Osteoblast (primary cell): ENCODE measurements at regions not wholly inside any gene's neighbourhood (a gene's known extent, or its start where the extent isn't known, plus 50 kb on each side); places are given as distances from the start of the nearest gene placed in this dataset.

Experiments used
- DNase-seq: peaks from one replicate; pipeline ENCODE4 v3.0.0; 2011; ENCODE audit warnings: low spot score, mixed read lengths; ENCODE audit not compliant: insufficient read length; ENCODE audit errors: missing footprints
- H2AFZ ChIP-seq: 2 replicates; pipeline ENCODE4 v1.6.0; 2011; ENCODE audit warnings: mild to moderate bottlenecking, low read length
- H3K27ac ChIP-seq: 2 replicates; pipeline ENCODE4 v1.5.1; 2011; ENCODE audit warnings: mild to moderate bottlenecking, low read depth, low read length, moderate library complexity
- H3K27me3 ChIP-seq: 2 replicates; pipeline ENCODE4 v1.6.0; 2012; ENCODE audit warnings: mild to moderate bottlenecking, control low read depth, inconsistent platforms, low read length, moderate library complexity; ENCODE audit not compliant: insufficient read depth
- H3K36me3 ChIP-seq: 2 replicates; pipeline ENCODE4 v1.5.1; 2011; ENCODE audit warnings: mild to moderate bottlenecking, low read length, control low read depth, moderate library complexity; ENCODE audit not compliant: insufficient read depth
- H3K4me1 ChIP-seq: 2 replicates; pipeline ENCODE4 v1.5.1; 2011; ENCODE audit warnings: mild to moderate bottlenecking, low read length, control low read depth, moderate library complexity; ENCODE audit not compliant: insufficient read depth
- H3K4me2 ChIP-seq: 2 replicates; pipeline ENCODE4 v1.6.0; 2011; ENCODE audit warnings: mild to moderate bottlenecking, low read length; ENCODE audit not compliant: insufficient read depth
- H3K4me3 ChIP-seq: fragments of 200-600 bp; sonication (generic); 3 replicates; pipeline ENCODE4 v1.5.1; 2012; ENCODE audit warnings: mild to moderate bottlenecking, low read length, inconsistent platforms; ENCODE audit not compliant: insufficient read depth
- H3K79me2 ChIP-seq: 2 replicates; pipeline ENCODE4 v1.6.0; 2012; ENCODE audit warnings: mild to moderate bottlenecking, low read length, control low read depth, inconsistent platforms; ENCODE audit not compliant: insufficient read depth
- H3K9me3 ChIP-seq: 2 replicates; pipeline ENCODE4 v1.5.1; 2011; ENCODE audit warnings: low read depth, low read length, control low read depth
- H4K20me1 ChIP-seq: 2 replicates; pipeline ENCODE4 v1.6.0; 2012; ENCODE audit warnings: mild to moderate bottlenecking, low read length, control low read depth; ENCODE audit not compliant: insufficient read depth
- TF ChIP-seq, protein P1 (sequence below): IDR thresholded peaks from 2 replicates; pipeline ENCODE4 v1.5.1; 2011; ENCODE audit warnings: mild to moderate bottlenecking, low read depth, low read length, moderate library complexity; ENCODE audit errors: extremely low read depth

- Histone ChIP-seq H3K9me3 (no peaks in the 10 kb centered on the region), H3K4me1 (no peaks in the 10 kb centered on the region), H2AFZ (no peak overlapping the region), H3K27ac (no peak overlapping the region), H3K36me3 (no peaks in the 10 kb centered on the region), H3K4me3 (no peak overlapping the region), H3K4me2 (no peak overlapping the region), H3K27me3 (no peaks in the 10 kb centered on the region), H4K20me1 (no peaks in the 10 kb centered on the region), H3K79me2 (no peaks in the 10 kb centered on the region)
- no peak for DNase-seq
- TF ChIP-seq, protein P1, sequence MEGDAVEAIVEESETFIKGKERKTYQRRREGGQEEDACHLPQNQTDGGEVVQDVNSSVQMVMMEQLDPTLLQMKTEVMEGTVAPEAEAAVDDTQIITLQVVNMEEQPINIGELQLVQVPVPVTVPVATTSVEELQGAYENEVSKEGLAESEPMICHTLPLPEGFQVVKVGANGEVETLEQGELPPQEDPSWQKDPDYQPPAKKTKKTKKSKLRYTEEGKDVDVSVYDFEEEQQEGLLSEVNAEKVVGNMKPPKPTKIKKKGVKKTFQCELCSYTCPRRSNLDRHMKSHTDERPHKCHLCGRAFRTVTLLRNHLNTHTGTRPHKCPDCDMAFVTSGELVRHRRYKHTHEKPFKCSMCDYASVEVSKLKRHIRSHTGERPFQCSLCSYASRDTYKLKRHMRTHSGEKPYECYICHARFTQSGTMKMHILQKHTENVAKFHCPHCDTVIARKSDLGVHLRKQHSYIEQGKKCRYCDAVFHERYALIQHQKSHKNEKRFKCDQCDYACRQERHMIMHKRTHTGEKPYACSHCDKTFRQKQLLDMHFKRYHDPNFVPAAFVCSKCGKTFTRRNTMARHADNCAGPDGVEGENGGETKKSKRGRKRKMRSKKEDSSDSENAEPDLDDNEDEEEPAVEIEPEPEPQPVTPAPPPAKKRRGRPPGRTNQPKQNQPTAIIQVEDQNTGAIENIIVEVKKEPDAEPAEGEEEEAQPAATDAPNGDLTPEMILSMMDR, result no peak
Observed at GRCh38 chr7:21365866-21366624, 61.8 kb upstream of the SP4 start.

DNA sequence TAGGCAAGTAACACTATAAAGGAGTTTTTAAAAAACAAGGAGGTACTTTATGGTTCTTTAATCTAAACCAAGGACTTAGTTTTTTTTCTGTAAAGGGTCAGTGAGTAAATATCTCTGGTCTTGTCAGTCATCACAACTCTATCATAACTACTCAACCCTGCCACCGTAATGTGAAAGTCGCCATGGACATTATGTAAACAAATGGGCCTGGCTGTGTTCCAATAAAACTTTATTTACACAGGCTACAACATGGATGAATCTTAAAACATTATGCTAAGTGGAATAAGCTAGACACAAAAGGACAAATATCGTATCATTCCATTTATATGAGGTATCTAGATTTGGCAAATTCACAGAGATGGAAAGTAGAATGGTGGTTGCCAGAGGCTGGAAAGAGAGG lies 60.8 kb upstream of the SP4 start:
- no peak overlapping the region for H3K4me3 ChIP-seq
- H3K36me3 ChIP-seq, result no peaks in the 10 kb centered on the region

GRCh38 chr7:21367537-21367936 lies 60.3 kb upstream of the SP4 start:
- no peaks in the 10 kb centered on the region for H3K79me2 ChIP-seq
- no peaks in the 10 kb centered on the region for H4K20me1 ChIP-seq
- H3K27me3 ChIP-seq, result no peaks in the 10 kb centered on the region
- no peaks in the 10 kb centered on the region for H3K36me3 ChIP-seq
- TF ChIP-seq, protein P1, result no peak
- DNase-seq, result no peak
- no peak overlapping the region for H3K4me2 ChIP-seq
- H3K9me3 ChIP-seq, result no peaks in the 10 kb centered on the region
- no peak overlapping the region for H3K4me3 ChIP-seq
- no peaks in the 10 kb centered on the region for H3K4me1 ChIP-seq
- no peak overlapping the region for H2AFZ ChIP-seq
- no peak overlapping the region for H3K27ac ChIP-seq

More for the DNA sequence above, 60.8 kb upstream of the SP4 start:
- H3K79me2 ChIP-seq, result no peaks in the 10 kb centered on the region
- no peak overlapping the region for H2AFZ ChIP-seq
- H3K4me2 ChIP-seq, result no peak overlapping the region
- no peak overlapping the region for H3K27ac ChIP-seq
- no peak for DNase-seq
- no peaks in the 10 kb centered on the region for H4K20me1 ChIP-seq
- H3K4me1 ChIP-seq, result no peaks in the 10 kb centered on the region
- no peaks in the 10 kb centered on the region for H3K27me3 ChIP-seq
- TF ChIP-seq, protein P1, result no peak
- H3K9me3 ChIP-seq, result no peaks in the 10 kb centered on the region

- Histone ChIP-seq H3K4me2 (no peak overlapping the region), H4K20me1 (no peaks in the 10 kb centered on the region), H3K9me3 (no peaks in the 10 kb centered on the region), H3K79me2 (no peaks in the 10 kb centered on the region), H2AFZ (no peak overlapping the region), H3K27ac (no peak overlapping the region), H3K36me3 (no peaks in the 10 kb centered on the region), H3K27me3 (no peaks in the 10 kb centered on the region), H3K4me1 (no peaks in the 10 kb centered on the region), H3K4me3 (no peak overlapping the region)
- no peak for DNase-seq
- TF ChIP-seq, protein P1, result no peak
Observed at GRCh38 chr7:21368317-21368716, 59.6 kb upstream of the SP4 start.
